Activated CD8-positive, alpha-beta memory T cell treated with anti-CD3 and anti-CD28 coated beads for 24 hours (primary cell): ENCODE measurements at regions not wholly inside any gene's neighbourhood (a gene's known extent, or its start where the extent isn't known, plus 50 kb on each side); places are given as distances from the start of the nearest gene placed in this dataset.
"Not testable (repeated sequence)": the region's sequence is repeated elsewhere in the genome, so short reads cannot be mapped to it uniquely, and the experiment has no call there.

Experiments
- DNase-seq: peaks from one replicate; pipeline ENCODE4 v3.0.0-alpha.2; 2020

DNA sequence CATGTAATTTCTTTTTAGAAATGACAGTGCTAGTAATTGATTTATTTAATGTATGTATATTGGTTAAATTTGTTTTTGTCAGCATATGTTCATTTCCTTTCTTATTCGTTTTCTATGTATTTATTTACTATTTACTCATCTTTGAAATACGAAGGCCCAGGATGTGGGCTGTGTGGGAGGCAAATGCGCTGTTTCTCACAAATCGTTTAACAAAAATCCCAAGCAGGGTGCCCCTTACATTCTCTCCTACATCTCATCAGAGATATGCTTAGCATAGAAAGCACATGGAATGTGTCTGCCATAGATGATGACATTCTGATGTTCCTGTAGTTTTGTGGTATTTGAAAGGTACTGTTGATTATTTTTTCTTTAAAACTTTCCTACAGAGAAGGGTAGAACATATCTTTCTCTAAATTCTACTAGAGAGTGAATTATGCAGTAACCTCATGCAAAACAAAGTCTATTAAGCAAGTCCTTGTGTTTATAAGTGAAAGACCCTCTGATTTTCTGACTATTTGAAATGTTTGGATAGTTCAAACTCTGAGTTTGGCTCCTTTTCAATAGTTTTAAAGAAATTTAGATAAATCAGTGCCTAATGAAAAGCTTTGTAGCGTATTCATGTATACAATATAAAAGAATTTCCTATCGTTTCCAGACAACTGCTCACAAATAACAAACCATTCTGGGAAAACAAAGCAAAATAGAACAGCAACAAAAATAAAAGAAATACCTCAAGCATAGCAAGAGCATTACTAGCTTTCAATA, 111.1 kb upstream of the VGLL3 start:
- no peak for DNase-seq

- DNase-seq = not testable (repeated sequence)
These were observed 106.8 kb upstream of the VGLL3 start for GRCh38 chr3:87097733-87098132.

- DNase-seq = no peak
These were observed 99.7 kb upstream of the VGLL3 start for GRCh38 chr3:87090631-87091030.

DNA sequence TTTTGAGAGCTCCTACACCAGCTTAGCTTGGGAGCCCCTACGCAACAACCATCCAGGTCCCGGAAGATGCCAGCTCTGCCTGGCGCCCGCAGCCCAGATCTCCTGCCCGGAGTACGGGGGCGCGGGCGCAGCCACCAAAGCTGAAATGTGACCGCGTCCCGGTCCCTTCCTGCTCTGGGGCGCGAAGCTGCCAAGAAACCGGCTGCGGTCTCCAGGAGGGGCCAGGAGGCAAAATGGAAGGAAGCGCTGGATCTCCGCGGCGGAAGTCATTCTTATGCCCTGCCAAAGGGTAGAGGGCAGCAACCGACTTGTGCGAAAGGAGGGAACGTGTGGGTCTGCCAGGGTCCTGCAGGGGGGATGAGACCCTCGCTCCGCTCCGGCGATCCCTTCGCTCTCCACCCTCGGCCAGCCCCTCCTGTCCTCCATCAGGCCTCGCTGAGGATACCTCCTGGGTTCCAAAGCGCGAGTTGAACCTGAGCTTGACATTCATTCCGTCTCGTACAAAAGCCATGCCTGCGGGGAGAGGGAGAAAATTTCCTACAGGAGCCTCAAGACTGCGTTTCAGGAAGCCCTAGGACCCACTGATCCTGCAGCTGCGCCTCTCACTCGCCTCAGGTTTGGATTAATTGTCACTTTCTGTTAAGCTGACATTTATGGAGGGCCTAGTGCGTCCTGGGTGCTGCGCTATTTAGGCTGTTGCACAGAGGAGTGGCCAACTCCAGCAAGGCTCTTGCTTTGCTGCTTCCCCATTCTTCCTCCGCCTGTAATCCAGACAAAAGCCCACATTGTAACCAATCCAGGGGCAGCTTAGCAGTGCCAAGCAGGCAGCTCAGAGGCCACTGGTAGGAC, 98.3 kb upstream of the VGLL3 start:
- DNase-seq = peak; percentile 54

- no peak for DNase-seq
These were observed 97.6 kb upstream of the VGLL3 start for GRCh38 chr3:87088430-87088992.

GRCh38 chr3:87084868-87085267, 93.9 kb upstream of the VGLL3 start:
- DNase-seq = no peak

GRCh38 chr3:87082796-87083440, 92.0 kb upstream of the VGLL3 start:
- DNase-seq = no peak

GRCh38 chr3:87077355-87077754, 86.4 kb upstream of the VGLL3 start:
- no peak for DNase-seq

DNA sequence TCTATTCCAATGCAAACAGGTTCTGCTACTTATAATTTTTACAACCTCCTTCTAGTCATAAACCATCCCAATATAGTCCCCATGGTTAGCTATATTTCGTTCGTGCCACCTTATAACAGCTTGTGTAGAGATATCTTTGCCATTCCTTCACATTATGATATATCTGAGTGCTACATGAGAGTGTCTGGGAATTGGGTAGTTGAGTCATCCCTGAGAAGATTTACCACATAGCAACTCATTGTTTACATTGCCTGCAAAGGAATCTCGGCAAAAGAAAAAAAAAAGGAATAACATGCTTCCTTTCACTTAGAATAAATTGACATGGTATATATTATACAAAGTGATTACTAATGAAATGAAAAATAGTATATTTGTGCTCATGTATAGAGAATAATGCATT, 86.0 kb upstream of the VGLL3 start:
- no peak for DNase-seq

DNA sequence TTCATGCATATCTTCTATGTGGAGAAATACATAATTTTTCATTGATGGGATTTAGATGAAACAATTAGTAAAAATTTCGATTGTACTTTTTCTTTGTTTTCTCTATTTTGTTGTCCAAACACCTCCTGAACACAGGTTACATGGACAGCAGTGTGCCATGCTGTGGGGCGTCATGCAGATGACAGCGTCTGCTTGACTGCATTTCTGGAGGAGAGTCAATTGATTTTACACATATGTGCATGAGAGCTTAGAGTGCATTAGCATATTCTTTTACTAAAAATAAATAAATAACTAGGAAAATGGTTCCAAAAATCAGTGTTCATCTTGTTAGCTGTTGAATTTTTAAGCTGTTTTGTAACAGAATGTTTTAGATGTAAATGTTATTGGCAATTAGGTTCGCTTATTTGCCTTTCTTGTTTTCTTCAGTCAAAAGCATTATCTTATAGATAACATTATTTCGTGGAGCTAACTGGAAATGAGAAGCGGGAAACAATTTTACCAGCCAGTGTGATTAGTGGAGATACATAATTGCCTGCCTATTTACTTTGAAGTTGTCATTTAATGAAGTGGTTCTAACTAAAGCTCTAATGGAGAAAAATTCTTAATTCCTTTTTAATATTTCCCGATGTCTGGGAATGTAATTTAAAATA, 82.7 kb upstream of the VGLL3 start:
- no peak for DNase-seq

- DNase-seq = no peak
These were observed 81.5 kb upstream of the VGLL3 start for GRCh38 chr3:87072446-87072845.

- no peak for DNase-seq
These were observed 79.0 kb upstream of the VGLL3 start for GRCh38 chr3:87069971-87070370.

GRCh38 chr3:87069021-87069420, 78.1 kb upstream of the VGLL3 start:
- no peak for DNase-seq

DNA sequence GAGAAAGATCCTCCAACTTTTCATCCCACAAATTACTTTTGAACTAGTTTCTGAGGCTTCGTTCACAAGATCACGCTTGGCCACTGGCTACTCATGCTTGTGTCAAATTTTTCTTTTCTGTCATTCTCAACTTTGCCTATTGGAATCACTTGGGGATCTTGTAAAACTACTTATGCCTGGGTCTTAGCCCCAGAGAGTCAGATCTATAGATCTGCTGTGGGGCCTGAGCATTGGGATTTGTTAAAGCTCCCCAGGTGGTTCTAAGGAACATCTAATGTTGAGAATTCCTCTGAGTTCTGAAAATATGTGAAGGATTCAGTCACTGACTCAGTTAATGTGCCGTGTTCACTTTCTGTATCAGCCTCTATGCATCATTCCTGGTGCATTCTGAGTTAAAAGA, 71.7 kb upstream of the VGLL3 start:
- no peak for DNase-seq

- no peak for DNase-seq
These were observed 66.5 kb upstream of the VGLL3 start for GRCh38 chr3:87057474-87057873.

- no peak for DNase-seq
These were observed 62.6 kb upstream of the VGLL3 start for GRCh38 chr3:87053553-87053952.

DNA sequence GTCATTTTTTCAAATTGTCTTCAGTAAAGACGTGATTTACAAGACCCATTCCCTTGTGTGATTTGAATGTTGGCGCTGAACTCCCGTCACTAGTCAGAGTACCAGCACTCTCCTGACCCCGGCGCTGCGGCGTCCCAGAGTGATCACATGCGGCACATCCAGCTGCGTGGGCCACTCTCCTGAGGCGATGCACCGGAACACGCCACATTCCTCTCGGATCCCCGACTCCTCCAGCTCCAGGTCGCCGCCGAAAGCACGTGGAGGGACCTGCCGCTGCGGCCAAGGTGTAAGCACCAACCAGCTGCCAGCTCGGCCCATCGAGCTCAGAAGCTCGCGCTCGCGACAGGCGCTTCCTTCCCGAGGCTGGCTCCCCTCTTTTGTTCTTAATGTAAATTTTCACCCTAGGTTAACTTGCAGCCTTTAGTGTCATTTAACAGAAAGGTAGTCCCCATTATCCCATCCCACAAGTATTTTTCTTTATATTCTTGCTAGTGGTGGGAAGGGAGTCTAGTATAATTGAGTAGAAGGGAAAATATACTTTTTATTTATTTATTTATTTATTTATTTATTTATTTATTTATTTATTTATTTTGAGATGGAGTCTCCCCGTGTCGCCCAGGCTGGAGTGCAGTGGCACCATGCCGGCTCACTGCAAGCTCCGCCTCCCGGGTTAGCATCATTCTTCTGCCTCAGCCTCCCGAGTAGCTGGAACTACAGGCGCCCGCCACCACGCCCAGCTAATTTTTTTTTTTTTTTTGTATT, 61.7 kb upstream of the VGLL3 start:
- no peak for DNase-seq

DNA sequence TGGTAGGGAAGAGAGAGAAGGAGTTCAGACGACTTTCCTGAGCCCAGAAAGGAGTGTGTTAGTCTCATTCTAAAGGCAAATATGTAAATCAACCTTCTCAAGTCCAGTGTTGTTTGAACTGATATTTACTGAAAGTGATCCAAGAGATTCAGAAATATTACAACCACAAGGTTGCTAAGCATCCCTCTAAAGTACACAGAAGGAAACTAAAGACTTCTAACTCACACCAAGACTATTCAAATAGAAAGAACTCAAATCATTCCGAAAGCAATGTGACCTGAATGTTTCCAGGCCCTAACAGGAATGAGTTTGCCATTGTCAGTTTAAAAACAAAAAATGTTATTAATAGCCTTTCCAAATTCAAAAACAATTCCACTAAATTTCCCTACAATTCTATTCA, 56.9 kb upstream of the VGLL3 start:
- no peak for DNase-seq

GRCh38 chr3:87046241-87046640, 55.3 kb upstream of the VGLL3 start:
- no peak for DNase-seq

DNA sequence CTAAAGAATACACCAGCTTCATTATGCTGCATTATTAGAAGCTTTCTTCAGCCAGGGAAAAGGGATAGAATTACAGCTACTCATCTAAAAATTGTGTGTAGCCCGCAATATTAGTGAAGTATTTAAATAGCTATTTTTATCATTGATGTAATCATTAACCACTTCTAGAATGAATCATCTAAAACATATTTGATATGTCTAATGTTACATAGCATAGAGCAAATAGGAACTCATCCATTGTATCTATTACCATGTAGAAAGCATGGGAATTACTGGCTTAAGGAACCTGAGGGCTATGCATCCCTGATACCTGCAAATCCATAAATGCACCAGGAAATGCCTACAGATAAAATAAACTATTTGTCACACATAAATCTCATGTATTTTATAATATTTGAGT, 54.5 kb upstream of the VGLL3 start:
- DNase-seq = no peak

DNA sequence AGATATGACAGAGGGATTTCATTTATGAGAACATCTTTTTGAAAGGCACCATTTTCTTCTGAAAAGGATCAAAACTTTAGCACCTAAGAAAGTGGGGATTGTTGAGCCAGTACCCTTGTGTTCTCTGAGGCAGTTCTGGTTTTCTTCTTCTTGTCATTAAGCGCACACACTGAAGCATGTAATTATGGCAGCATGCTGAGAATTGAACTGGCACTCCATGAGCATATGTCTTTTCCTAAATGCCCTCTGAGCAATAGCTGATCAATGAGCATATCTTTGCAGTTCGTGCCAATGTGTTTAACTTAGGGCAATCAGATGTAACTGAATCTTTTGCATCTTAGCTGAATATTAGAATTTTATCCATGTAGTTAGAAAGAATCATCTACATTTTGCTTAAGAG, 53.9 kb upstream of the VGLL3 start:
- DNase-seq = no peak

- DNase-seq = no peak
These were observed 53.5 kb upstream of the VGLL3 start for GRCh38 chr3:87044409-87044808.
